Mesothelial cell of epicardium (in vitro differentiated cells): ENCODE measurements at regions not wholly inside any gene's neighbourhood (a gene's known extent, or its start where the extent isn't known, plus 50 kb on each side); places are given as distances from the start of the nearest gene placed in this dataset.

Source experiments
- DNase-seq, 2 experiments: peaks; one replicate each; pipeline ENCODE4 v3.0.0; 2021; ENCODE audit warnings: low spot score in 2 of 2; ENCODE audit not compliant: unreplicated experiment in 2 of 2
- H3K27ac Mint-ChIP-seq: 2 replicates; pipeline ENCODE4 v1.8.0; 2021; ENCODE audit warnings: mixed read lengths
- H3K27me3 Mint-ChIP-seq: 2 replicates; pipeline ENCODE4 v1.8.0; 2021; ENCODE audit warnings: low read depth, mixed read lengths
- H3K36me3 Mint-ChIP-seq: 2 replicates; pipeline ENCODE4 v1.8.0; 2021; ENCODE audit warnings: mixed read lengths
- H3K4me1 Mint-ChIP-seq: 2 replicates; pipeline ENCODE4 v1.8.0; 2021; ENCODE audit warnings: mixed read lengths
- H3K4me3 Mint-ChIP-seq: 2 replicates; pipeline ENCODE4 v1.8.0; 2021; ENCODE audit warnings: mild to moderate bottlenecking, moderate library complexity, mixed read lengths
- H3K9me3 Mint-ChIP-seq: 2 replicates; pipeline ENCODE4 v1.8.0; 2021; ENCODE audit warnings: mixed read lengths
- CTCF ChIP-seq: fragments of 200-600 bp; sonication (generic); IDR thresholded peaks from one replicate; pipeline ENCODE4 v1.5.0; 2021; ENCODE audit warnings: antibody characterized with exemption; ENCODE audit not compliant: unreplicated experiment

GRCh38 chr10:78863140-78863905 is 205.4 kb upstream of the ZMIZ1 start:
- DNase-seq = no peak
- Mint-ChIP-seq H3K4me3 (no peak overlapping the region), H3K27me3 (peaks cover 3% of the 10 kb centered on the region), H3K36me3 (no peaks in the 10 kb centered on the region), H3K9me3 (no peaks in the 10 kb centered on the region), H3K4me1 (no peaks in the 10 kb centered on the region), H3K27ac (no peak overlapping the region)
- no peak for TF ChIP-seq CTCF

GRCh38 chr10:78863906-78864239 is 204.9 kb upstream of the ZMIZ1 start:
- no peaks in the 10 kb centered on the region for H3K4me1 Mint-ChIP-seq
- TF ChIP-seq CTCF = no peak

GRCh38 chr10:78864761-78865537 is 203.8 kb upstream of the ZMIZ1 start:
- H3K4me3 Mint-ChIP-seq = no peak overlapping the region
- no peak overlapping the region for H3K27ac Mint-ChIP-seq
- H3K9me3 Mint-ChIP-seq = no peaks in the 10 kb centered on the region
- no peak for DNase-seq
- H3K27me3 Mint-ChIP-seq = no peaks in the 10 kb centered on the region
- no peak for TF ChIP-seq CTCF
- H3K4me1 Mint-ChIP-seq = no peaks in the 10 kb centered on the region
- H3K36me3 Mint-ChIP-seq = no peaks in the 10 kb centered on the region

More at GRCh38 chr10:78863906-78864239, 204.9 kb upstream of the ZMIZ1 start:
- H3K9me3 Mint-ChIP-seq = no peaks in the 10 kb centered on the region
- no peak overlapping the region for H3K4me3 Mint-ChIP-seq
- H3K36me3 Mint-ChIP-seq = no peaks in the 10 kb centered on the region
- DNase-seq = no peak
- peaks cover 3% of the 10 kb centered on the region for H3K27me3 Mint-ChIP-seq
- H3K27ac Mint-ChIP-seq = no peak overlapping the region

- DNase-seq = no peak
- no peak for TF ChIP-seq CTCF
- Mint-ChIP-seq H3K36me3 (no peaks in the 10 kb centered on the region), H3K4me1 (no peaks in the 10 kb centered on the region), H3K27me3 (no peaks in the 10 kb centered on the region), H3K4me3 (no peak overlapping the region), H3K27ac (no peak overlapping the region), H3K9me3 (no peaks in the 10 kb centered on the region)
Measured at GRCh38 chr10:78865538-78865875, 203.3 kb upstream of the ZMIZ1 start.

GRCh38 chr10:78865931-78866717 is 202.6 kb upstream of the ZMIZ1 start:
- Mint-ChIP-seq H3K36me3 (no peaks in the 10 kb centered on the region), H3K9me3 (no peaks in the 10 kb centered on the region)

More at GRCh38 chr10:78865931-78866717, 202.6 kb upstream of the ZMIZ1 start:
- no peaks in the 10 kb centered on the region for H3K4me1 Mint-ChIP-seq
- DNase-seq = no peak
- H3K27ac Mint-ChIP-seq = no peak overlapping the region
- H3K27me3 Mint-ChIP-seq = no peaks in the 10 kb centered on the region
- H3K4me3 Mint-ChIP-seq = no peak overlapping the region
- TF ChIP-seq CTCF = no peak
